ENCODE measurements at regions not wholly inside any gene's neighbourhood (a gene's known extent, or its start where the extent isn't known, plus 50 kb on each side); places are given as distances from the start of the nearest gene placed in this dataset.

DNA sequence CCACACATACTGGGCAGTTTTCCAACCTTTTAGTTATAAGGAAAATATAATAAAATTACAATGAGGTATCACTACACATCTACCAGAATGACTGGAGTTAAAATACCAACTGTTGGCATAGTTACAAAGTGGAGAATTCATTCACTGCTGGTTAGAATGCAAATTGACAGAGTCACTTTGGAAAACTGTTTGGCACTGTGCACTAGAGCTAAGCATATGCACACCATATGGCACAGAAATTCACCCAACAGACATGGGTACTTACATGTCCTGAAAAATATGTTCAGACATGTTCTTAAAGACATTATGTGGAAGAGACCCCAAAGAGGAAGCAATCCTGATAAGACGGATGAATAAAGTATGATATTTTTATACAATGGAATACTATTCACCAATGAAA, 686.1 kb upstream of the RAB6C start:
- Histone ChIP-seq H3K4me2 (no peak overlapping the region), H3K36me3 (ENCODE audit: insufficient read depth) (no peaks in the 10 kb centered on the region), H2AFZ (ENCODE audit: low read depth) (no peak overlapping the region), H3K27me3 (ENCODE audit: insufficient read depth, low read depth) (no peaks in the 10 kb centered on the region), H3K27ac (no peak overlapping the region), H4K20me1 (ENCODE audit: insufficient read depth) (no peaks in the 10 kb centered on the region), H3K9ac (no peak overlapping the region), H3K79me2 (ENCODE audit: insufficient read depth, low read depth) (no peaks in the 10 kb centered on the region), H3K4me1 (ENCODE audit: low read depth, poor library complexity, severe bottlenecking) (no peaks in the 10 kb centered on the region), H3K4me3 (IDR thresholded peaks at IDR 0.05; ENCODE audit: insufficient read depth, low read depth, low read length) (no peak overlapping the region)
- TF ChIP-seq, protein P1, sequence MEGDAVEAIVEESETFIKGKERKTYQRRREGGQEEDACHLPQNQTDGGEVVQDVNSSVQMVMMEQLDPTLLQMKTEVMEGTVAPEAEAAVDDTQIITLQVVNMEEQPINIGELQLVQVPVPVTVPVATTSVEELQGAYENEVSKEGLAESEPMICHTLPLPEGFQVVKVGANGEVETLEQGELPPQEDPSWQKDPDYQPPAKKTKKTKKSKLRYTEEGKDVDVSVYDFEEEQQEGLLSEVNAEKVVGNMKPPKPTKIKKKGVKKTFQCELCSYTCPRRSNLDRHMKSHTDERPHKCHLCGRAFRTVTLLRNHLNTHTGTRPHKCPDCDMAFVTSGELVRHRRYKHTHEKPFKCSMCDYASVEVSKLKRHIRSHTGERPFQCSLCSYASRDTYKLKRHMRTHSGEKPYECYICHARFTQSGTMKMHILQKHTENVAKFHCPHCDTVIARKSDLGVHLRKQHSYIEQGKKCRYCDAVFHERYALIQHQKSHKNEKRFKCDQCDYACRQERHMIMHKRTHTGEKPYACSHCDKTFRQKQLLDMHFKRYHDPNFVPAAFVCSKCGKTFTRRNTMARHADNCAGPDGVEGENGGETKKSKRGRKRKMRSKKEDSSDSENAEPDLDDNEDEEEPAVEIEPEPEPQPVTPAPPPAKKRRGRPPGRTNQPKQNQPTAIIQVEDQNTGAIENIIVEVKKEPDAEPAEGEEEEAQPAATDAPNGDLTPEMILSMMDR (conservative IDR thresholded peaks at IDR 0.05; ENCODE audit: low read depth, low read length): no peak

DNA sequence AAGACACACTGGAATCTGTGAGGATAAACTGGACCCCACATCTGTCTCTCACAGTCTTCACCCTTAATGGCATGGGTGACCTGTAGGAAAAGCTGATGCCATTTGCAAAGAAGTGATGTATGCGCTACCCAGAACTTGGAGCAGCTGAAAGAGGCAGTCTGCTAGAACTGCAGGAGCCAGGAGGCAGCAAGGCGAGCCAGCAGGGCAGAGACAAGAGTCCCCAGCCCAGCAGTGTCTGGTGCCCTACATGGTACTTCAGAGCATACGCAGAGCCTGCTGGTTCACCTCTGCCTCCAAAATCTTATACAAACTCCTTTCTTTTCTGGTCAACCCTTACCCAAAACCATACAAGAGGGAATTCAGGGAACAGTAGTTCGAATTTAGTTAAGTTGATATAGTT, 683.1 kb upstream of the RAB6C start:
- H3K27me3 ChIP-seq (ENCODE audit: insufficient read depth, low read depth): no peaks in the 10 kb centered on the region
- no peaks in the 10 kb centered on the region for H3K79me2 ChIP-seq (ENCODE audit: insufficient read depth, low read depth)
- H3K4me2 ChIP-seq: no peak overlapping the region
- no peaks in the 10 kb centered on the region for H4K20me1 ChIP-seq (ENCODE audit: insufficient read depth)
- no peaks in the 10 kb centered on the region for H3K4me1 ChIP-seq (ENCODE audit: low read depth, poor library complexity, severe bottlenecking)
- H3K4me3 ChIP-seq (IDR thresholded peaks at IDR 0.05; ENCODE audit: insufficient read depth, low read depth, low read length): no peak overlapping the region
- H3K9ac ChIP-seq: no peak overlapping the region
- H3K36me3 ChIP-seq (ENCODE audit: insufficient read depth): no peaks in the 10 kb centered on the region
- no peak overlapping the region for H2AFZ ChIP-seq (ENCODE audit: low read depth)
- H3K27ac ChIP-seq: no peak overlapping the region
- TF ChIP-seq, protein P1 (conservative IDR thresholded peaks at IDR 0.05; ENCODE audit: low read depth, low read length): no peak

DNA sequence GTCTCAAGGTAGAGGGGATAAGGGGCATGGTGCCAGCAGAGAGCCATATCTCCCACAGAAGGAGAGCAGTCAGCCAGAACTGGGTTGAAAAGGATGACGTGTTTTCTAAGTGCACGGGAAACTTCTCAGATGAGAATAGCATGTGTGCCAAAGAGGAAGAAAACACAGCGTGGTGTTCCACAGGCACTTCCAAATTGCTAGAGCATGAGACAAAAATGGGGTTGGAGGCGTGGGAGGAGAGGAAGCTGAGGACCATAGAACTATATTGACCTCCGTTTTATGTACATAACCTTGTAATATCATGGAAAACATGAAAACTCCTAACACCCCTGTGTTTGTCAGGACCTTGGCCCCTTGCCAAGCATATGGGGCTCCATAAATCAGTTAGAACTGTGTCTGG, 682.7 kb upstream of the RAB6C start:
- no peak overlapping the region for H2AFZ ChIP-seq (ENCODE audit: low read depth)
- no peaks in the 10 kb centered on the region for H4K20me1 ChIP-seq (ENCODE audit: insufficient read depth)
- no peak overlapping the region for H3K9ac ChIP-seq
- no peak overlapping the region for H3K4me3 ChIP-seq (IDR thresholded peaks at IDR 0.05; ENCODE audit: insufficient read depth, low read depth, low read length)
- H3K79me2 ChIP-seq (ENCODE audit: insufficient read depth, low read depth): no peaks in the 10 kb centered on the region
- H3K27me3 ChIP-seq (ENCODE audit: insufficient read depth, low read depth): no peaks in the 10 kb centered on the region
- TF ChIP-seq, protein P1 (conservative IDR thresholded peaks at IDR 0.05; ENCODE audit: low read depth, low read length): no peak
- H3K36me3 ChIP-seq (ENCODE audit: insufficient read depth): no peaks in the 10 kb centered on the region
- H3K27ac ChIP-seq: no peak overlapping the region
- H3K4me2 ChIP-seq: no peak overlapping the region
- H3K4me1 ChIP-seq (ENCODE audit: low read depth, poor library complexity, severe bottlenecking): no peaks in the 10 kb centered on the region

DNA sequence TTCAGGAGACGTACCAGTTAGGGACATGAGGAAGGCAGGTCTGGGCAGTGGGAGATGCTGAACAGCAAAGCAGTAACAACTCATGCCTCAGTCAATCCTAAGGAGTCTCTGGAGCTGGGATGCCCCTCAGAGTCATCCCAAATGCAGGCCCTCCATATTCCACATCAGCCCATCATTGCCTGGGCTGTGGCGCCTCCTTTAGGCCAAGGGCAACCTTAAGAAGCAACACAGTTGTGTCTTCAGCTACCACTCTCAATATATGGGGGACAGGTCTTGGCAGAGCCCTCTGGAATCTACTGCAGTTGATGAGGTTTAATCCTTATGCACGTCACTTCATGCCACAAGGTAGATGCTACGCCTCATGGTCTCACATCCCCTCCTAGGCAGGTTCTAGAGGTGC, 682.0 kb upstream of the RAB6C start:
- no peak overlapping the region for H3K27ac ChIP-seq
- no peak overlapping the region for H3K4me2 ChIP-seq
- H3K36me3 ChIP-seq (ENCODE audit: insufficient read depth): no peaks in the 10 kb centered on the region
- no peak overlapping the region for H2AFZ ChIP-seq (ENCODE audit: low read depth)
- TF ChIP-seq, protein P1 (conservative IDR thresholded peaks at IDR 0.05; ENCODE audit: low read depth, low read length): no peak
- no peaks in the 10 kb centered on the region for H3K79me2 ChIP-seq (ENCODE audit: insufficient read depth, low read depth)
- no peak overlapping the region for H3K9ac ChIP-seq
- H4K20me1 ChIP-seq (ENCODE audit: insufficient read depth): no peaks in the 10 kb centered on the region
- no peak overlapping the region for H3K4me3 ChIP-seq (IDR thresholded peaks at IDR 0.05; ENCODE audit: insufficient read depth, low read depth, low read length)
- no peaks in the 10 kb centered on the region for H3K4me1 ChIP-seq (ENCODE audit: low read depth, poor library complexity, severe bottlenecking)
- no peaks in the 10 kb centered on the region for H3K27me3 ChIP-seq (ENCODE audit: insufficient read depth, low read depth)

DNA sequence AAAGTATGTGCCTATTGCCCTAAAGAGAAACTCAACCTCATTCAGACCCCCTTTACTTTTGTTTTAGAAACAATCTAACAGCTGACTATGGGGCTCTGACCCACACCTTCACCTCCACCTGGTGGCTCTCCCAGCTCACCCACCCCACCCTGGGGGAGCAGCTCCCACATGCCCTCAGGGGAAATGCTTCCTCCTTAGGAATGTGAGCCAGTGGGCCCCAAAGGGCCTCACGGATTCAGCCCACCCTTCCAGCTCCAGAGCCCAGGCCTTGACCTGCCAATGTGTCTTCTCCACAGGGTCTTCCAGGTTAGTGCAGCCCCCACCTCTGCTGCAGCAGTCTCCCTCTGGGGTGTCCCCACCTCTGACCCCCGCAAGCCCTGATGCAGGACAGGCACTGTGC, 680.1 kb upstream of the RAB6C start:
- Histone ChIP-seq H3K27me3 (ENCODE audit: insufficient read depth, low read depth) (no peaks in the 10 kb centered on the region), H2AFZ (ENCODE audit: low read depth) (no peak overlapping the region), H3K4me3 (IDR thresholded peaks at IDR 0.05; ENCODE audit: insufficient read depth, low read depth, low read length) (no peak overlapping the region), H3K4me1 (ENCODE audit: low read depth, poor library complexity, severe bottlenecking) (no peaks in the 10 kb centered on the region), H3K4me2 (no peak overlapping the region), H3K36me3 (ENCODE audit: insufficient read depth) (no peaks in the 10 kb centered on the region), H4K20me1 (ENCODE audit: insufficient read depth) (no peaks in the 10 kb centered on the region), H3K9ac (no peak overlapping the region), H3K27ac (no peak overlapping the region), H3K79me2 (ENCODE audit: insufficient read depth, low read depth) (no peaks in the 10 kb centered on the region)
- TF ChIP-seq, protein P1 (conservative IDR thresholded peaks at IDR 0.05; ENCODE audit: low read depth, low read length): no peak

Measured in KMS-11 (cell line).